GM23248 (cell line): ENCODE measurements at regions not wholly inside any gene's neighbourhood (a gene's known extent, or its start where the extent isn't known, plus 50 kb on each side); places are given as distances from the start of the nearest gene placed in this dataset.

Source experiments
- EZH2 ChIP-seq: fragments of 200-600 bp; sonication (generic); IDR thresholded peaks from 2 replicates; pipeline ENCODE4 v1.6.1; 2018; ENCODE audit warnings: antibody characterized with exemption, mild to moderate bottlenecking; ENCODE audit not compliant: insufficient read depth, poor library complexity, severe bottlenecking
- EZH2phosphoT487 ChIP-seq: fragments of 200-600 bp; sonication (generic); IDR thresholded peaks from 2 replicates; pipeline ENCODE4 v1.6.1; 2018; ENCODE audit warnings: antibody characterized with exemption, moderate library complexity, mild to moderate bottlenecking, low read depth; ENCODE audit not compliant: insufficient read depth

DNA sequence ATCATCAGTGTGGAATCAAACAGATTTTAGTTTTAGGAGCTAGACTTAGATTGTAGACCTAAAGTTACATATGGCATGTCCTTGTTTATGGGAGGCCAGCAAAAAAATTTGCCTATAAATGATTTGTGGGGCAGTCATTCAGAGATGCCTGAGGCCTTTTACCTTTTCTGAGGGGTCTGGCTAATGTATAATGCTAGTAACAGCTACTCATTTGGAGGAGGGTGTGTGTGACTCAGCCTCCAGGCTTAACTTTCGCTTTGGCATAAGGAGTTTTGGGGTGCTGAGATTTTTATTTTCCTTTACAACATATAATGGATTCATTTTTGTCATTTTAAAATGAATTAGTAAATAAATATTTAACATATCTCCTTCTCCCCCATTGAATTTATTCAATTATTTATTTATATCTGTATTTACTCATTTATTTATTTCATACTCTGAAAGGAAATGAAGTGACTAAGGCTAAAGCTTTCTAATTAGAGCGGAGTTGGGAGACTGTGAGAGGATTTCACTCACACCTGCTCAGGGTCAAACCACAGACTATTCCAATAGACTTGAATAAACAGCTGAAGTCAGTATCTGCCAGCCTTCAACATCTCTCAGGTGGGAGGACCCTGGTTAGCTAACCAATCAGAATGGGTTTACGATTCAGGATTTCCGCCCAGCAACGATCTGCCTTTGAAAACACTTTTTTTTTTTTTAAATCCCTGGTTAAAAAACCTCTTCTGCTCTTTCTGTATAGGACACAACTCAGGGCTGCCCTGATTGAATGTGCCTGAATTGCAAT is 487.5 kb upstream of the SGCD start:
- no peak for TF ChIP-seq EZH2
- TF ChIP-seq EZH2phosphoT487, result no peak
